Neural cell (in vitro differentiated cells): ENCODE measurements at regions not wholly inside any gene's neighbourhood (a gene's known extent, or its start where the extent isn't known, plus 50 kb on each side); places are given as distances from the start of the nearest gene placed in this dataset.

Experiments used
- H2AFZ ChIP-seq: fragments of 200-600, 300-800 bp; sonication (generic), shearing (Covaris generic); 2 replicates; pipeline ENCODE4 v1.6.0; 2014; ENCODE audit warnings: low read depth, mild to moderate bottlenecking, antibody characterized with exemption, low read length, moderate library complexity
- H3F3A ChIP-seq: fragments of 200-600 bp; shearing (Covaris generic); 2 replicates; pipeline ENCODE4 v1.6.1; 2016; ENCODE audit warnings: mild to moderate bottlenecking, moderate library complexity, mixed read lengths, antibody characterized with exemption, low read length; ENCODE audit not compliant: insufficient read depth, poor library complexity, severe bottlenecking
- H3K27ac ChIP-seq: fragments of 200-600, 300-800 bp; sonication (generic), shearing (Covaris generic); 2 replicates; pipeline ENCODE4 v1.5.1; 2014; ENCODE audit warnings: mild to moderate bottlenecking, low read length, moderate library complexity
- H3K27me3 ChIP-seq: fragments of 300-800, 200-600 bp; sonication (generic), shearing (Covaris generic); 2 replicates; pipeline ENCODE4 v1.6.0; 2014; ENCODE audit warnings: mild to moderate bottlenecking, low read depth, low read length, moderate library complexity; ENCODE audit not compliant: insufficient read depth
- H3K36me3 ChIP-seq: fragments of 300-800, 200-600 bp; sonication (generic), shearing (Covaris generic); 2 replicates; pipeline ENCODE4 v1.5.1; 2014; ENCODE audit warnings: mild to moderate bottlenecking, antibody characterized with exemption, low read length, moderate library complexity; ENCODE audit not compliant: insufficient read depth
- H3K4me2 ChIP-seq: fragments of 300-800, 200-600 bp; sonication (generic), shearing (Covaris generic); 2 replicates; pipeline ENCODE4 v1.6.0; 2014; ENCODE audit warnings: mild to moderate bottlenecking, low read length
- H3K4me3 ChIP-seq: fragments of 300-800, 200-600 bp; sonication (generic), shearing (Covaris generic); 2 replicates; pipeline ENCODE4 v1.5.1; 2014; ENCODE audit warnings: mild to moderate bottlenecking, low read length, moderate library complexity
- H3K79me2 ChIP-seq: fragments of 200-600 bp; shearing (Covaris generic); replicated peaks from 2 replicates; pipeline ENCODE4 v1.6.0; 2014; ENCODE audit warnings: mild to moderate bottlenecking, low read length, moderate library complexity; ENCODE audit not compliant: insufficient read depth
- H3K9ac ChIP-seq: fragments of 300-800, 200-600 bp; sonication (generic), shearing (Covaris generic); 2 replicates; pipeline ENCODE4 v1.6.1; 2016; ENCODE audit warnings: mild to moderate bottlenecking, low read length, mixed read lengths
- H3K9me2 ChIP-seq: fragments of 200-600 bp; shearing (Covaris generic); 2 replicates; pipeline ENCODE4 v1.6.1; 2016; ENCODE audit warnings: mild to moderate bottlenecking, low read length, mixed read lengths; ENCODE audit not compliant: insufficient read depth
- H3K9me3 ChIP-seq: fragments of 200-600, 300-800 bp; sonication (generic), shearing (Covaris generic); 2 replicates; pipeline ENCODE4 v1.6.1; 2016; ENCODE audit warnings: mild to moderate bottlenecking, mixed run types, low read length, moderate library complexity, mixed read lengths
- H4K20me1 ChIP-seq: fragments of 200-600 bp; shearing (Covaris generic); 2 replicates; pipeline ENCODE4 v1.6.1; 2016; ENCODE audit warnings: mild to moderate bottlenecking, mixed run types; ENCODE audit not compliant: insufficient read depth
- EP300 ChIP-seq: fragments of 450-650 bp; conservative IDR thresholded peaks from 2 replicates; pipeline ENCODE4 v1.6.1; 2014; ENCODE audit warnings: antibody characterized with exemption, mild to moderate bottlenecking, moderate library complexity; ENCODE audit not compliant: poor library complexity, severe bottlenecking
- EZH2 ChIP-seq: fragments of 200-600, 300-800 bp; shearing (Covaris generic), sonication (generic); IDR thresholded peaks from 2 replicates; pipeline ENCODE4 v1.6.1; 2014; ENCODE audit warnings: antibody characterized with exemption, low read length, borderline replicate concordance, mild to moderate bottlenecking; ENCODE audit not compliant: insufficient read depth, poor library complexity, severe bottlenecking
- MXI1 ChIP-seq: fragments of 450-650 bp; conservative IDR thresholded peaks from 2 replicates; pipeline ENCODE4 v1.6.1; 2014; ENCODE audit warnings: antibody characterized with exemption, mild to moderate bottlenecking; ENCODE audit not compliant: poor library complexity, severe bottlenecking
- POLR2AphosphoS5 ChIP-seq: IDR thresholded peaks from 2 replicates; pipeline ENCODE4 v1.6.1; 2012
- RAD21 ChIP-seq: fragments of 450-650 bp; conservative IDR thresholded peaks from 2 replicates; pipeline ENCODE4 v1.6.1; 2014; ENCODE audit warnings: antibody characterized with exemption, mild to moderate bottlenecking, moderate library complexity
- REST ChIP-seq: IDR thresholded peaks from 2 replicates; pipeline ENCODE4 v1.6.1; 2012; ENCODE audit warnings: borderline replicate concordance
- SMC3 ChIP-seq: fragments of 450-650 bp; conservative IDR thresholded peaks from 2 replicates; pipeline ENCODE4 v1.6.1; 2014; ENCODE audit warnings: antibody characterized with exemption, mild to moderate bottlenecking, moderate library complexity; ENCODE audit not compliant: poor library complexity
- TAF1 ChIP-seq: IDR thresholded peaks from 2 replicates; pipeline ENCODE4 v1.6.1; 2012; ENCODE audit warnings: low read depth
- TF ChIP-seq, protein P1 (sequence below): fragments of 450-650 bp; IDR thresholded peaks from 2 replicates; pipeline ENCODE4 v1.5.1; 2014; ENCODE audit warnings: antibody characterized with exemption, mild to moderate bottlenecking, moderate library complexity; ENCODE audit not compliant: poor library complexity, severe bottlenecking

GRCh38 chr2:3956406-3956805, 253.0 kb downstream of the DCDC2C start:
- H3K4me3 ChIP-seq, result no peak overlapping the region
- no peak overlapping the region for H3K27ac ChIP-seq
- H3K9ac ChIP-seq, result no peak overlapping the region
- H3K4me2 ChIP-seq, result no peak overlapping the region
- TF ChIP-seq SMC3, result no peak
- no peak for TF ChIP-seq TAF1
- no peak for TF ChIP-seq RAD21
- TF ChIP-seq EZH2, result no peak
- TF ChIP-seq REST, result no peak
- no peak for TF ChIP-seq EP300
- no peak for TF ChIP-seq MXI1
- no peak for TF ChIP-seq POLR2AphosphoS5
- TF ChIP-seq, protein P1, sequence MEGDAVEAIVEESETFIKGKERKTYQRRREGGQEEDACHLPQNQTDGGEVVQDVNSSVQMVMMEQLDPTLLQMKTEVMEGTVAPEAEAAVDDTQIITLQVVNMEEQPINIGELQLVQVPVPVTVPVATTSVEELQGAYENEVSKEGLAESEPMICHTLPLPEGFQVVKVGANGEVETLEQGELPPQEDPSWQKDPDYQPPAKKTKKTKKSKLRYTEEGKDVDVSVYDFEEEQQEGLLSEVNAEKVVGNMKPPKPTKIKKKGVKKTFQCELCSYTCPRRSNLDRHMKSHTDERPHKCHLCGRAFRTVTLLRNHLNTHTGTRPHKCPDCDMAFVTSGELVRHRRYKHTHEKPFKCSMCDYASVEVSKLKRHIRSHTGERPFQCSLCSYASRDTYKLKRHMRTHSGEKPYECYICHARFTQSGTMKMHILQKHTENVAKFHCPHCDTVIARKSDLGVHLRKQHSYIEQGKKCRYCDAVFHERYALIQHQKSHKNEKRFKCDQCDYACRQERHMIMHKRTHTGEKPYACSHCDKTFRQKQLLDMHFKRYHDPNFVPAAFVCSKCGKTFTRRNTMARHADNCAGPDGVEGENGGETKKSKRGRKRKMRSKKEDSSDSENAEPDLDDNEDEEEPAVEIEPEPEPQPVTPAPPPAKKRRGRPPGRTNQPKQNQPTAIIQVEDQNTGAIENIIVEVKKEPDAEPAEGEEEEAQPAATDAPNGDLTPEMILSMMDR, result no peak
- no peaks in the 10 kb centered on the region for H3F3A ChIP-seq
- H3K9me2 ChIP-seq, result no peaks in the 10 kb centered on the region
- peaks cover 4% of the 10 kb centered on the region for H3K79me2 ChIP-seq
- H3K36me3 ChIP-seq, result no peaks in the 10 kb centered on the region
- H4K20me1 ChIP-seq, result no peaks in the 10 kb centered on the region
- H3K9me3 ChIP-seq, result no peaks in the 10 kb centered on the region
- H2AFZ ChIP-seq, result no peak overlapping the region
- no peaks in the 10 kb centered on the region for H3K27me3 ChIP-seq

- no peak overlapping the region for H2AFZ ChIP-seq
- TF ChIP-seq SMC3, result no peak
- no peak for TF ChIP-seq EZH2
- no peak for TF ChIP-seq MXI1
- TF ChIP-seq EP300, result no peak
- TF ChIP-seq, protein P1, result no peak
- no peak for TF ChIP-seq POLR2AphosphoS5
- no peak for TF ChIP-seq REST
- TF ChIP-seq TAF1, result no peak
- TF ChIP-seq RAD21, result no peak
- peaks cover 4% of the 10 kb centered on the region for H3K79me2 ChIP-seq
- H3K9me2 ChIP-seq, result no peaks in the 10 kb centered on the region
- H3K27me3 ChIP-seq, result no peaks in the 10 kb centered on the region
- H3K9me3 ChIP-seq, result no peaks in the 10 kb centered on the region
- H3K4me3 ChIP-seq, result no peak overlapping the region
- no peak overlapping the region for H3K9ac ChIP-seq
- no peaks in the 10 kb centered on the region for H4K20me1 ChIP-seq
- no peak overlapping the region for H3K27ac ChIP-seq
- no peaks in the 10 kb centered on the region for H3F3A ChIP-seq
- no peaks in the 10 kb centered on the region for H3K36me3 ChIP-seq
- no peak overlapping the region for H3K4me2 ChIP-seq
Measured at GRCh38 chr2:3956892-3957291, 253.5 kb downstream of the DCDC2C start.
